ENCODE measurements at regions not wholly inside any gene's neighbourhood (a gene's known extent, or its start where the extent isn't known, plus 50 kb on each side); places are given as distances from the start of the nearest gene placed in this dataset.

DNA sequence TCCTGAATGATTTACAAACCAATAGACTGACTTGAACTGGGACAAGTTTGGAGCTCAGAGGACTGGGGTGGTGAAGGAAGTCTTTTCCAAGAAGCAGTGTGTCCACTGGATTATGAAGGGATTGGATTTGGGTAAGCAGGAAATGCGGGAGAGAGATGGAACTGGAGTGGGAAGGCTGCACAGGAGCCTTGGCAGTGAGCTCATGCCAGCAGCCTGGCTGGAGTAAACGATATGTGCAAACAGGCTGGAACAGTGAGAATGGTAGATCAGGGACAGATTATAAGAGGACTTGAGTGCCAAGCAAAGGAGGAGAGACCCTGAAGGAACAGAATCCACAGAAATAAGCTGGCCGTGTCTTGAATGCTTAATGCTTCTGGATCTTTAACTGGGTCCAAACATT is 121.9 kb upstream of the GATA6 start:
- H3K9ac ChIP-seq = no peak overlapping the region
- peaks cover 14% of the 10 kb centered on the region for H3K4me1 Mint-ChIP-seq
- H3K9me3 Mint-ChIP-seq = no peaks in the 10 kb centered on the region
- TF ChIP-seq EZH2phosphoT487 (IDR thresholded peaks at IDR 0.05) (no peak), EZH2 (IDR thresholded peaks at IDR 0.05) (no peak)
- TF ChIP-seq, protein P1, sequence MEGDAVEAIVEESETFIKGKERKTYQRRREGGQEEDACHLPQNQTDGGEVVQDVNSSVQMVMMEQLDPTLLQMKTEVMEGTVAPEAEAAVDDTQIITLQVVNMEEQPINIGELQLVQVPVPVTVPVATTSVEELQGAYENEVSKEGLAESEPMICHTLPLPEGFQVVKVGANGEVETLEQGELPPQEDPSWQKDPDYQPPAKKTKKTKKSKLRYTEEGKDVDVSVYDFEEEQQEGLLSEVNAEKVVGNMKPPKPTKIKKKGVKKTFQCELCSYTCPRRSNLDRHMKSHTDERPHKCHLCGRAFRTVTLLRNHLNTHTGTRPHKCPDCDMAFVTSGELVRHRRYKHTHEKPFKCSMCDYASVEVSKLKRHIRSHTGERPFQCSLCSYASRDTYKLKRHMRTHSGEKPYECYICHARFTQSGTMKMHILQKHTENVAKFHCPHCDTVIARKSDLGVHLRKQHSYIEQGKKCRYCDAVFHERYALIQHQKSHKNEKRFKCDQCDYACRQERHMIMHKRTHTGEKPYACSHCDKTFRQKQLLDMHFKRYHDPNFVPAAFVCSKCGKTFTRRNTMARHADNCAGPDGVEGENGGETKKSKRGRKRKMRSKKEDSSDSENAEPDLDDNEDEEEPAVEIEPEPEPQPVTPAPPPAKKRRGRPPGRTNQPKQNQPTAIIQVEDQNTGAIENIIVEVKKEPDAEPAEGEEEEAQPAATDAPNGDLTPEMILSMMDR (IDR thresholded peaks at IDR 0.05) = no peak
- H3K27ac Mint-ChIP-seq = no peak overlapping the region
- H3K4me3 ChIP-seq = no peak overlapping the region
- H3K4me3 Mint-ChIP-seq = peak overlapping the region; percentile 11
- H3K27me3 ChIP-seq = no peaks in the 10 kb centered on the region
- H3K36me3 Mint-ChIP-seq = no peaks in the 10 kb centered on the region
- H2AFZ ChIP-seq (replicated peaks) = no peak overlapping the region
- peaks cover 8% of the 10 kb centered on the region for H3K27me3 Mint-ChIP-seq (ENCODE audit: insufficient read depth, low read depth)
- no peak overlapping the region for H3K27ac ChIP-seq
- no peaks in the 10 kb centered on the region for H4K20me1 ChIP-seq (ENCODE audit: low read depth)
- H3F3A ChIP-seq (ENCODE audit: low read depth) = no peaks in the 10 kb centered on the region
- no peak overlapping the region for H3K4me2 ChIP-seq
- no peaks in the 10 kb centered on the region for H3K79me2 ChIP-seq (ENCODE audit: low read depth)
- no peaks in the 10 kb centered on the region for H3K9me3 ChIP-seq (ENCODE audit: low read depth)
- peaks cover 24% of the 10 kb centered on the region for H3K4me1 ChIP-seq
- no peaks in the 10 kb centered on the region for H3K36me3 ChIP-seq
- no peak for DNase-seq (ENCODE audit: low spot score)

DNA sequence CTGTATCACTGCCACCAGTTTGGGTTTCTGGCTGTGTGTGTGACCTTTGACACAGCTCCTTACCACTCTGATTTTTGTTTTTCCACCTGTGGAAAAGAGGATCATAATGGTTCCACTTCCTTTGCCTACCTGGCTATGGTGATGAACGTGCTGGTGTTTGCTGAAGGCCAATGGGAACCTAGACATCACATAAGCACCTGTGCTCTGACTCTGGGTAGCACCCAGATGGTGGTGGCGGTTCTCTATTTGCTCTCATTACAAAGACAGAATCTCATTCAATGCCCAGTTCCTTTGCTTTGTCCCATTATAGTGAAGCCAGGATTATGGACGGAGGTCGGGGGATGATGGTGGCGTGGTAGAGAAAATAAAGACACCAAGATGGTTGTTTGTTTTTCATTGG is 121.2 kb upstream of the GATA6 start:
- Histone ChIP-seq H3K4me3 (no peak overlapping the region), H3K36me3 (no peaks in the 10 kb centered on the region), H3K9ac (no peak overlapping the region), H3K27ac (no peak overlapping the region), H3K27me3 (no peaks in the 10 kb centered on the region), H3F3A (ENCODE audit: low read depth) (no peaks in the 10 kb centered on the region), H4K20me1 (ENCODE audit: low read depth) (no peaks in the 10 kb centered on the region), H3K4me1 (peaks cover 24% of the 10 kb centered on the region), H3K4me2 (no peak overlapping the region), H3K9me3 (ENCODE audit: low read depth) (no peaks in the 10 kb centered on the region), H2AFZ (replicated peaks) (no peak overlapping the region), H3K79me2 (ENCODE audit: low read depth) (no peaks in the 10 kb centered on the region)
- peaks cover 2% of the 10 kb centered on the region for H3K9me3 Mint-ChIP-seq
- H3K4me1 Mint-ChIP-seq = peaks cover 14% of the 10 kb centered on the region
- no peak for DNase-seq (ENCODE audit: low spot score)
- H3K27ac Mint-ChIP-seq = no peak overlapping the region
- no peak for TF ChIP-seq EZH2phosphoT487 (IDR thresholded peaks at IDR 0.05)
- no peak for TF ChIP-seq EZH2 (IDR thresholded peaks at IDR 0.05)
- TF ChIP-seq, protein P1 (IDR thresholded peaks at IDR 0.05) = no peak
- peaks cover 11% of the 10 kb centered on the region for H3K27me3 Mint-ChIP-seq (ENCODE audit: insufficient read depth, low read depth)
- no peaks in the 10 kb centered on the region for H3K36me3 Mint-ChIP-seq
- H3K4me3 Mint-ChIP-seq = no peak overlapping the region

DNA sequence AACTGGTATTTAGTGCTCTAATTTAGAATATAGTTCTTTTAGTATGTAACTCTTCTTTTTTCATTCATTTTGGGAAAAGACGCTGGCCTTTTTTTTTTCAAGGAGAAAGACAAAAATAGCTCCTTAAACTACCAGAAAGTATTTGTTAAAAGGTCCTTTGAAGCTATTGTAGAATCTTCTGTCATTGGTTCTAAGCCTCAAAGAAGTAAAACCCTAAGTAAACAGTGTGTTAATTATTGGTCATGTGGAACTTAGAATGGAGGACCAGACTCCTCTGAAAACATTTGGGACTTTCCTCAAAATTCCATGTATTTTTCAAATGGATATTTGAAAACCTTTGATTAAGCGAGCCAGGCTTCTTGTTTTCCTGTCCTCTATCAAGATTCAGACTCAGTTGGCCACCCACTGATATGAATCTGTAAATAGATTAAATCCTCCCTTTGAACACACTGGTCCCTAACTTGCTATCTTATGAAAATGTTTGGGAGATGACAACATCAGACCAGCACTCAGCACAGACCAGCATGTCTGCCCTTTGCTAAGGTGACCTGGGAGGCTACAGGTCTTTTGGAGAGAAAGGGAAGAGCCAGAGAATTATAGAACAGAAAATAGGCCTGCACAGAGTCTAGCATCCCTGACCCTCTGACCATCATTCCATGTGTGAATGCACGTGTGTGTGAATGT is 120.3 kb upstream of the GATA6 start:
- Histone ChIP-seq H3K27me3 (no peaks in the 10 kb centered on the region), H3K79me2 (ENCODE audit: low read depth) (no peaks in the 10 kb centered on the region), H4K20me1 (ENCODE audit: low read depth) (no peaks in the 10 kb centered on the region), H3K4me3 (no peak overlapping the region), H2AFZ (replicated peaks) (no peak overlapping the region), H3K36me3 (no peaks in the 10 kb centered on the region), H3K9ac (no peak overlapping the region), H3K9me3 (ENCODE audit: low read depth) (no peaks in the 10 kb centered on the region), H3K27ac (no peak overlapping the region), H3K4me2 (no peak overlapping the region), H3K4me1 (peaks cover 17% of the 10 kb centered on the region), H3F3A (ENCODE audit: low read depth) (no peaks in the 10 kb centered on the region)
- no peak overlapping the region for H3K27ac Mint-ChIP-seq
- TF ChIP-seq EZH2 (IDR thresholded peaks at IDR 0.05) = no peak
- TF ChIP-seq, protein P1 (IDR thresholded peaks at IDR 0.05) = no peak
- TF ChIP-seq EZH2phosphoT487 (IDR thresholded peaks at IDR 0.05) = no peak
- no peak for DNase-seq (ENCODE audit: low spot score)
- H3K4me3 Mint-ChIP-seq = no peak overlapping the region
- peaks cover 4% of the 10 kb centered on the region for H3K9me3 Mint-ChIP-seq
- H3K36me3 Mint-ChIP-seq = no peaks in the 10 kb centered on the region
- peaks cover 9% of the 10 kb centered on the region for H3K4me1 Mint-ChIP-seq
- peaks cover 11% of the 10 kb centered on the region for H3K27me3 Mint-ChIP-seq (ENCODE audit: insufficient read depth, low read depth)

Data from neural progenitor cell (in vitro differentiated cells).